GM19468 (cell line): ENCODE measurements at regions not wholly inside any gene's neighbourhood (a gene's known extent, or its start where the extent isn't known, plus 50 kb on each side); places are given as distances from the start of the nearest gene placed in this dataset.

Experiments
- ATAC-seq: cut with Tn5 transposase; IDR thresholded peaks from one replicate; pipeline ENCODE4 v1.9.1; 2021; ENCODE audit warnings: mild to moderate bottlenecking, moderate library complexity, moderate number of reproducible peaks; ENCODE audit not compliant: unreplicated experiment; ENCODE audit errors: extremely low read depth

DNA sequence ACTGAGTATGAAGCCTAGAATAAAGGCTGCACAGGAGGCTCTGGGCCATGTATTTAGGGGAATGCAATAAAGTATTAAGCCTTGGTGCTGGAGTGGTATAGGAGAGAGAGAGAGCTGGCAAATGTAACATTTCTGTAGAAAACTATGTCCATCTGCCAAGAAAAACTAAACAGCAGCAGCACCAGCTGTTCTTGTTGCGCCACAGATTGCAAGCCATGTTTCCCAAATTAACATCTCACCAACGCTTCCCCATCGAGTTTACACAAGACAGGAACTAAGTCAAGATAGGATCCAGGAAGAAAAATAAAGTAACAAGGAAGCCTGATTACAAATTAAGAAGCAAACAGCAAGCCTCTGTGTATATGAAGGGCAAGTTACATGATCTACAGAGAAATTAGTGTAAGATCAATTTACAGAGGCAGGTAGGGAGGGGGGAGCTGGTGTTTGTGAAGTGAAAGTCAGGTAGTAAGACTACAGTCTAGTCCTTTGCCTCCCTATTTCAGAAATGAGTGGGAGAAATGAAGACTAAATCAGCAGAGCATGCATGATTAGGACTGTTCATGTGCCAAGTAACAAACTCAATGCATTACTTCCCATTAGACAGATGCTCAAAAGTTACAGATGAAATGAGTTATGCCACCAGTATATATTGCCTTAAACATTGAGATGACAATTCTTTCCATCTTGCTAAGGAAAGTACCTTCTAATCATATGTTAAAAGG is 900.5 kb downstream of the EPHA3 start:
- no peak for ATAC-seq

DNA sequence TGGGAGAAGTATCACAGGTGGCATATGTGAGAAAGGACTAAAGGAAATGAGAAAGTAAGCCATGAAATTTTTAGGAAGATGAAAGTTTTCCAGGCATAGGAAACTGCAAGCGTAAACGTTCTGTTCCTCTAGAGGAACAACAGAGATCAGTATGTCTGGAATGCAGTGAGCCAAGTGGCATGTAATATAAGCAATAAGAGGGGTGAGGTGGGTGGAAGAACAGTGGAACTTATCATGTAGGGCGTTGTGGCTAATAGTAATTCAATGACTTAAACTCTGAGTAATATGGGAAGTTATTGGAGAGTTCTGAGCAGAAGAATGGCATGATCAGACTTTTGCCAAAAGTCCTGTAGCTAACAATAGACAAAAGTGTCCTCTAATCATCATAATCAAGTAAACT is 902.9 kb downstream of the EPHA3 start:
- ATAC-seq, result no peak

DNA sequence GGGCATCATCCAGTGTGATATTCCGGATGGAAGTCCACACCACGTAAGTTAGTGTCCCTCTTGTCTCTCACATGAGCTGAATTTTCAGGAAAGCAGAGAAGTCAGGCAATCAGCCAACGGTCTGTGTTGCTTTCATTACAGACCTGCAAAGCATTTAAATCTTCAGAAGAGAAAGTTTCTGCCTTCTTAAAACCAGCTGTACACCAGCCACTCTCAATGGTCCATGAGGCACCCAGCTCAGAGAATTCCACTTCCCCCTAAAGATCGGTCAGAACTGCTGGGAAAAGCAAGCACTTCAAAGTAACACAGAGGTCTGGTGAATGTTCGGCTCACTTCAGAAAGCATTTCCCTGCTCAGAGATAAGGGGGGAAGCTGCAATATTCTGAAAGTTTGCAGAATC is 903.7 kb downstream of the EPHA3 start:
- no peak for ATAC-seq

DNA sequence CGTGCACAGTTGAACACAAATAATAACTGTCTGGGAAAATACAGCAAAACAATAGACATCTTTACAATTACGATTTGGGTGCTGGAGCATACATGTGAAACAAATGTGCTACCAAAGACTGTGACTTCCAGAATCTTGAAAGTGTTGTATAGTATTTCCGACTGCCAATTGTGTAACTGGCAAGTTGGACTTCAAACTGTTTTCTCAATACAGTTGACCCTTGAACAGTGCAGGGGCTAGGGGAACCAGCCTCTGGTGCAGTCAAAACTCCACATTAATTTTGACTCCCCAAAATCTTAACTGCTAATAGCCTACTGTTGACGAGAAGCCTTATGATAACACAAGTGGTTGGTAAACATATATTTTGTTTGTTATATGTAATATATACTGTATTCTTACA is 904.2 kb downstream of the EPHA3 start:
- ATAC-seq, result no peak

DNA sequence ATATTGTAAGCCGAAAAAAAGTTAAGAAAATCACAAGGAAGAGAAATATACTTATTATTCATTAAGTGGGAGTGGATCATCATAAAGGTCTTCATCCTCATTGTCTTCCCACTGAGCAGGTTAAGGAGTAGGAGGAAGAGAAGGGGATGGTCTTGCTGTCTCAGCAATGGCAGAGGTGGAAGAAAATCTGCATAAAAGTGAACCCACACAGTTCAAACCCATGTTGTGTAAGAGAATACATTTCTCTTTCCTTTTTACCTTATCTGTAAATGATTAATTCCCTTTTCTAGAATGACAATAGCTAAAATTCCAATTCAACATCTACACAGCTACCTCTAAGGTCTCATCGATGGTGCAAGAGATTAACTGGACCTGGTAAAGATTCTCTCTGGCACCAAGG is 904.6 kb downstream of the EPHA3 start:
- ATAC-seq, result no peak

DNA sequence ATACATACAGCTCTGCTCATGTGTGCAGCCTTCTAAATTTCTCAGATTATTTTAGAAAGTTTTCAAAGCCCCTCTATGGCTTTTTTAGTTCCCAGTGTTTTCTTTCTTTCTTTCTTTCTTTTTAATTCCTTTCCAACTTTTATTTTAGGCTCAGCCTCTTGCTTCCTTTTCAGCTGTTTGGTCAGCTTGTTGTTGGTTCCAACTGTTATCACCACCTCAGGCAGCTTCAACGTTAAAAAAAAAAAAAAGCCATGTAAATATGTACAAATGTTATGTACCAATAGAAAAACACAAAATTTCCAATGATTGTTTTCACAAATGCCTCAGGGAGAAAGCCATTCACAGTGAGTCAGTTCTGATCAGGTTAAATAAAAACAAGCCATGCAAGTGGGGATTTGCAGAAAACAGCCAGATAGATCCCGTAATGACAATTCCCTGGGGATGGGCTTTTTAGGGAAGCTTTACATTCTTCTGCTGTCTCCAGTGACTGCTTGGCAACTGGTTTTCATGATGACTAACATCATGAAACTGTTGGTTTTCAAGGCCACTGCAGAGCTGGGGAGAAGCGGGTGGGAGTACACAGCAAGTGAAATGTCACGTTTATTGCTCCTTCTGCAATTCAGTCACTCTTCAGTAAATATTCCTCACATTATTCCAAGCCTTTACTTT is 908.4 kb downstream of the EPHA3 start:
- no peak for ATAC-seq

DNA sequence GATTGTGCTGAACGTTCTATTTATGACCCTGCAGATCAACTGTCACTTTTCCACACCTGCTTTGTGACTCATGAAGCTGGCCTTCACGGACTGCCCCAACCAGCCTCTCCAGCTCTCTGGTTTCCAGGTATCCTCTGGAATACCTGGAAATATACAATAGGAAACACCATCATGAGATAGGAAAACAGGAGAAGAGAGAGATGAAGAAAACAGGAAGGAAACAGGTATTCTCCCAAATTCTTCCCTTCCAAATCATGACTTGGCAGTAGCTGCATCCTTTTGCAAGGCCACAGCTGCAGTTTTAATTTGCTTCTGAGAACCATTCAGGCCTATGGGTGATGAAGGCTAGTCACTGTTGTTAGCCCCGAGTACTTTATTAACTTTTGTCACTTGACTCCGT is 909.1 kb downstream of the EPHA3 start:
- ATAC-seq, result no peak

DNA sequence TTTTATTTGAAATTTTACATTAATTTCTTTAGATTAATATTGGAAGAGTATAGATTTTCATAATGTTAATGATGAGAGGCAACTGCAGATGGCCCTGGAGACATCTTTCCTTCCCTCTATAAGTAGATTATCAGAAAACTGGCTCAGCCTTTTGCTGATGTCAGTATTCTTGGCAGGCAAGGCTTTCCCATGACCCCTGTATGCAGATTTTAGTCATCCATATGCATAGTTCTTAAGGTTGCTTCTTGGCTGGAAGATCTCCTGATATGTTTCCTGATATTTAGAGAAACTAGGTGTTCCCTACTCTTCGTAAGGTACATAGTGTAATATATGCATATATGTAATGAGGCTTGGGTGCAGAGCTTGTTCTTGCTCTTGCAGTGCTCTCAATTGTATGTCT is 911.4 kb downstream of the EPHA3 start:
- no peak for ATAC-seq

DNA sequence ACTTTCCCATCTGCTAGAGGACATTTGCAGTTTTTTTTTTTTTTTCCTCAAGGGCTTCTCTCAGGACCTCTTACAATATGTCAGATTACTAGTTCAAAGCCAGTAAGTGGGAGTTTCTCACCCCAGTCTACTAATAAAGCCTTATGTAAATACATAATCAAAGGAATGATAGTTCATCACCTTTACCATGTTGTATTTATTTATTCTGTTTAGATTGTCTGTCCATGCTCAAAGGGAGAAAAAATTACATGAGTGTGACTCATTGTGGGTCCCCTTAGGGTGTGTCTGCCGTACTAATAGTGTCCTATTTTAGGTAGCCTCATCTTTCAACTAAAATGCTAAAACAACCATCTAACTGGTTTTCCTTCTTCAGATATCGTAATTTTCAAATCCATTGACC is 917.6 kb downstream of the EPHA3 start:
- ATAC-seq, result no peak

DNA sequence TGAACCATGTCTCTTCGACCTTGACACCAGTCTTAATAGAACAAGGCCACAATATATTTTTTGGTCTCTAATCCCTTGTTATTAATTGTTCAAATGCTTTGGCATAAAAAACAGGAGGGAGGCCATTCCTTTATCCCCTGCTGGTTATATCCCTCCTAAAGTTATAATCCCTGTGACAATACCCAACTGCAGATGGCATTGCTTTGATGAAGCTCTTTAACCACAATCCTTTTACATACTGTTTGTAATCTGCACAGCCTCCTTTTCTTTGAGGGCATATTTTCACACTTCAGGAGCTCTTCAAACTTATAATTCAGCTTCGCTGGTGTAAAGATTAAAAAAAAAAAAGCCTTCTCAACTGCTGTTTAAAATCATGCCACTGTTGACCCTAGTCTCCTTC is 919.0 kb downstream of the EPHA3 start:
- ATAC-seq, result no peak

DNA sequence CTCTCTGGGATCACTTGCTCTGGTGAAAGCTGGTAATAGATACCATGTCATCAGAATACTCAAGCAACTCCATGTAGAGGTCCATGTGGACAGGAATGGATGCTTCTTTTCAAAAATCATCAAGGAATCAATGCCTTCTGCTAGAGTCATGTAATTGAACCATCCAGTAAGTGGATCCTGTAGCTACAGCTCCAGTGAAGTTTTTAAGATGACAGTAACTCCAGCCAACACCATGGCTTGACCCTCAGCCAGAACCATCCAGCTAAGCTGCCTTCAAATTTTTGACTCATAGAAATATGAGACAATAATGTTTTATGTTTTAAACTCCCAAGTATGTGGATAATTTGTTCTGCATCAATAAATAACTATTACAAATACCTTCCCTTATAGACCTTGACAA is 923.7 kb downstream of the EPHA3 start:
- no peak for ATAC-seq

DNA sequence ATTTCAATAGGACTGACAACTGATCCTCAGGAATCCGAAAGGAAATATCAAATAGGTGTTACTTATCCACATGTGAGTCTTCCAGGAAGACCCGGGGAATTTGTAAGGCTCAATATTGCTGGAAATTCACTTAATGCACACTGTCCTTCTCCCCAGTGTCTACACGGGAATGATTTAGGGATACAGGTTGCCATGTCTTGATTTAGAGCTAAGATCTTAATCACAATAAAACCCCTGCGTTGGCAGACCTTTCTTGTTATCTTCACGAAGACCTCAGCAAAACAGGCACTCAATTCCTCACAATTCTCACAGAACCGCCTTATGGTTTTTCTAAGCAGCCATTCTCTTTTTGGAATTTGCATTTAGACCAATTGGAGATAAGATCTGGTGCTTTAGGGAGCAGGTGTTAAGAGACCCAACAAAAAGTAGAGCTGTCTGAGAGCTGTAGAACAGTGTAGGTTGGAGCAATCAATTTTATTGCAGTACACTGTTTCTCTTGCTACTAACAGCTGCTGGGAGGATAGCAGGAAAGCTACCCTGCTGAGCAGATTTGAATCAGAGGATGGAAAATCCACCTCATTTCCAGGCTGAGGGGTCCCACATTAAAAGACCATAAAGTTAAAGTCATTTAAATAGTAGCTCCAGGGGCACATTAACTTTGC is 925.7 kb downstream of the EPHA3 start:
- no peak for ATAC-seq

DNA sequence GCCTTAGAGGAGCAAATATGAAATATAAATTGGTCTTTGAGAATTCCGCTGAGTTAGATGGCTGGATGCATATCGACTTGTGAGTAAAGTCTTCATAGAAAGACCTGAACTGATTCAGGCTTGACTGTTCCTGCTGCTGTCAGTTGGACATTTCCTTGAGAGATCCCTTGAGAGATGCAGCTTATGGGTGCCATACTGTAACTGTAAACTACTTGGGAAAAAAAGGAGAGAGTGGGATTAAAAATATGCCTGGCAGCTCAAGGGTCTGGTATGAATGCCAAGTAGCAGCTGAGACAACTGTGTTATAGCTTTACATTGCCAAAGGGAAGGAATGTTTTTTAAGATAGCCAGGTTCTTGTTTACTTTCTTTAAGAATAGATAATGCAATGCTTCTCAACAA is 926.6 kb downstream of the EPHA3 start:
- no peak for ATAC-seq

DNA sequence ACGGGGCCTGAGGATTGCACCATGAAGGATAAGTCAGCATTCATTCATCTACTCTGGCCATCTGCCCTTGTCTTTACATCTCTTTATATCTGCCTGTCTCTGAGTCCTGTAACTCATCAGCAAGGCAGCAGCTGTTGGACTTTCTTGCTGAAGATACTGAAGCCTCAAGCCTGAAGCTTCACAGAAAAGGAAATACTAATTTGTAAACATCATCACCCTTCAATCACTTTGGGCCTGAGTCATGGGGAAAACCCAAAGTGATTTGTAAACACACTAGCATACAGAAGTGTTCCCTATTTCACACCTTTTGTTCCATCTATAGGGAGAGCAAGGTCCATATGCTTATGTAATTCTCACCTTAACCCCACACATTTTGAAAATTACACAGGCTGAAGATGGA is 928.2 kb downstream of the EPHA3 start:
- ATAC-seq, result no peak

DNA sequence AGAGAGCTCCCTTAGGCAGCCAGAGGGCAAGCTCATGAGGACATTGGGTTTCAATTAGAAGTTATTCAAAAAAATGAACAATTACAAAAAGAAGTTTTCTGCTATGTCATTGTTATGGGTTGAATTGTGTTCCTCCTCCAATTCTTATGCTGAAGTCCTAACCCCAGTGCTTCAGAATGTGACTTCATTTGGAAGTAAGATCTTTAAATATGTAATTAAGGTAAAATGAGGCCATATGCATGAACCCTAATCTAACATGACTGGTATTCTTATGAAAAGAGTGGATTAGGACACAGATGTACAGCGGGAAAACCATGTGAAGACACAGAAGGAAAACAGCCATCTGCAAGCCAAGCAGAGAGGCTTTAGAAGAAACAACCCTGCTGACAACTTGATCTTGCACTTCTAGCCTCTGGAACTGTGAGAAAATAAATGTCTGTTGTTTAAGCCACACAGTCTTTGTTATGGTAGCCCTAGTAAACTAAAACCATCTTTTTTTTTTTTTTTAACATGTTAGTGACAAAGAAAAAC is 929.6 kb downstream of the EPHA3 start:
- ATAC-seq, result no peak

DNA sequence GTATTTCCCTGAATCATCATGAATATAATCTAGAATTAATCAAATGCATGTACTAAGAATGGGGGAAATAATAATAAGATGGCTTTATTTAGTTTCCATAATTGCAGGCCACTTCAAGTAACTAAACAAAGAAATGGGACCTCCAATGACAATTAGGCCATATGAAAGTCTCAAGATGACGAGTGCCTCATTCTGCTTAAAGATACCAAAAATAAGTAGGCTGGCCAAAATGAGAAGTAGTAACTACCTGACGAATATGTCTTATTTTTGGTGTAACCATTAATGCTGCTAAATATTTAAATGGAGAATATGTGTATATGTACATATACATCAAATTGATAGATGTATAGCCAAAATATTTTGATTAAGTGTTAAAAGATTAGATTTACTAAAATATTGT is 932.6 kb downstream of the EPHA3 start:
- no peak for ATAC-seq

DNA sequence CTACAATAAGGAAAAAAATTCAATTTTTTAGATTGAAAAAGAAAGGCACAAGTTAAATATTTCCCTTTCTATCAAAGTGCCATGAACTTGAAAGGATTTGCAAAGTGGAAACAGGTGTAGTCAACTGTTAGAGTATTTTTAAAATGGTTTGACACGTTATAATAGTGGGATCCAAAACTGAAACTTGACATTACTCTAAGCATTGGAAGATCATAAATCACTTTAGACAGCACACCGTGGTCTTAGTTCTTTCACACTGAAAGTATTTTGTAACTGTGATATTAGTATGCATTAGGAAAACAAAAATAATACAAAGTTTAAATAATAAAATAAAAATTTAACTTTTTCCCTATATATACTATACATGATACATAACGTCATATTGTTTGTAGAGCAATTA is 933.1 kb downstream of the EPHA3 start:
- ATAC-seq, result no peak

DNA sequence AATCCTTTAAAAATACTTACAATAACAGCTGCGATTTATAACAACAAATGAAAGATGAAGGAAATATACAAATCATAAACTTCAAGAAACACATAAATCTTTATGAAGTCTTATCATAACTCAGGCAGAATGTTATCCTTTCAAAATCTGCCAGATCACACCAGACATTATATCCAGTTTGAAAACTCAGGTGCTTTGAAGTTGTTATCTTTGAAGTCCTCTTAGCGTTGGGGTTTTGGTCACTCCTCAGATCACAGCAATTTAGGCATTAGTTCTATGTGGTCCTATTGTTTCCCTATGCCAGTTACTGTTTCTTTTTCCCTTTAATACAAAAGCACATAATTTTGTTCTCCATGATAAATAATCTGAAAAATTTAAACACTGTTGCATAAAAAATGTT is 934.6 kb downstream of the EPHA3 start:
- ATAC-seq, result no peak

DNA sequence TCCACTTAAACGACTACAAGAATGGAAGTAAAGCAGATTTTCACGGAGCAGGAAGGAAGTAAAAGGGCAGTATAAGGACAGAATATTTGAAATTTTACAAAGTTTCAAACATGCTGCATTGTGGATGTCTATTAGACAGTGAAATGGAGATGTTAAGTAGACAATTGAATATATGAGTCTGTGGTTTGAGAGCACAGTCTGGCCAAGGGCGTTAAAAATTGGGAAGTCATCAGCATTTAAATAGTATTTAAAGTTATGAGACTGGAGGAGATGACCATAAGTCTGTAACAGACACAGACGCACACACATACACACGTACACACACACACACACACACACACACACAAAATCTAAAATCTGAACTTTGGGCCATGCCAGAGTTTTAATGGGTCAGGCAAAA is 935.9 kb downstream of the EPHA3 start:
- ATAC-seq, result no peak

DNA sequence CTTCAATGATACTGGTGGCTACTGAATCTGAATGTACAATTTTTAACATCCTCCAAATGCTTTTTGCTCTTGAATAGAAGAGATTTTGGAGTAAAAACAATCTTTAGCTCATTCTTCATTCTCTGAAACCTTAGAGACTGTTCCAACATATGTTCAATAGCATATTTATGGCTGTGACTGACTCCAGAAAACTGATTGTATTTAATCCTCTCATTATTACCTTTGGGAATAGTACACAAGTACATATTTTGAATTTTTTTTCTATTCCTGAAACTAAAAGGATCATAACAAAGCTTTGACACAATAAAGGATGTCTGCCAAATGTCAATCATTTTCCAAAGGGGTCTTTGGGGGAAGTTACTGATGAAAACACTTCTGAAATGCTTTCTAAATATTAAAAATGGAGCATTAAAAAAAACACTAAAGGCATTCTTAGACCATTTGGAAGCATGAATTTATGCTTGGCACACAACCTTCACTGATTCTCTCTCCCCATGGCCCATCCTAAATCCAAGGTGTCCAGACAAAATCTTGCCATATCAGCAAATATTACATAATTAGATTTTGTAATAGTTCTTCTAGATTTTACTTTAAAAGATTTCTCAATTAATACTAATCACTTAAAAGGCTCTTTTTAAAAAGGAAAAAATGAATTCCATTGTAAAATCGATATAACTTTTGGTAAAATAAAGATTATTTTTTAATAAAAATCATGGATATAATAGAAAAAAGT is 936.8 kb downstream of the EPHA3 start:
- ATAC-seq, result no peak

DNA sequence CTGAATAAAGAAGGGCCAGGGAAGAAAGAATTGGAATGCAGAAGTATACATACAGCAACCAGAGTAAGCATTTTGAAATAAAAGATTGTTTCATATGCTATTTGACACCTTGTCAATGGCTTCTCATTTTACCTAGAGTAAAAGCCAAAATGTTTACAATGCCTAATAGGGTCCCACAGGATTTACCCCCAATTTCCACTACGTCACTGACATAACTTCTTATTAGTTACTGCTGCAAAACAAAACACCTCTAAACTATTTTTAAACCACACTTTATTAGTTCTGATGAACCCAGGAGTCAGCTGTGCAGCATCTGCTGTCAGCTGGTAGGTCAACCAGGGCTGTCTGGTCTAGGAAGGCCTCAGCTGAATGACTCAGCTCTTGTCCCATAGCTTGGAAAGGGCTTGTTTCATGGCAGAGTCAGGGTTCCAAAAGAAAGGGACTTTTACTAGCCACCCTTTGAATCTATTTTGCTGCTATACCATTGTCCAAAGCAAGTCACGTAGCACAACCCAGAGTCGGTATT is 945.1 kb downstream of the EPHA3 start:
- no peak for ATAC-seq
